ENCODE measurements at regions not wholly inside any gene's neighbourhood (a gene's known extent, or its start where the extent isn't known, plus 50 kb on each side); places are given as distances from the start of the nearest gene placed in this dataset.
"Not testable (repeated sequence)": the region's sequence is repeated elsewhere in the genome, so short reads cannot be mapped to it uniquely, and the experiment has no call there.

DNA sequence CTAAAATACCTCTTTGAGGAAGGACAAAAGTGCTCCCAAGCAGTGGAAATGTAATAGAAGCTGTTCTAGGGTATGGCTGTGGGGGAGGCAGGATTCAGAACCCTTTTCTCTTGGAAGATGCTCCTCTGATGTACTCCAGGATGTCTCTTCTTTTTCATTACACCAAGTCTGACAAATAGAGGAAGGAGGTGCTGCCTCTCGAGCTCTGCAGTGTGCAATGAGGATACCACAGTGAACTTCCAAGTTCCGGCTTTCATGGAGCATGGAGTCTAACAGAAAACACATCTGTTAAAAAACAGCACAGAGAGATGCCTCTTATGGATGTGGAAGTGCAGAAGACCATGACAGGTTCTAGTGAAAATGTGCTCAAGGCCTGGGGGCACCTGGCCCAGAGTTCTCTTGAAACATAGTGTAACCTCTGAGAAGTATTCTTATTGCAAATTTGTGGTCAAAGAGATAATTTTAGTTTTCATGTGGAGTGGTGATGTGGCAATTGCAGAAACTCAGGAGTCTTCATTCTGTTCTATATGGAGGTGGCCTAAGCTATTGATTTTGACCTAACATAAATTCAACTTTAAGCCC lies 362.0 kb upstream of the CITED2 start:
- TF ChIP-seq, protein P1, sequence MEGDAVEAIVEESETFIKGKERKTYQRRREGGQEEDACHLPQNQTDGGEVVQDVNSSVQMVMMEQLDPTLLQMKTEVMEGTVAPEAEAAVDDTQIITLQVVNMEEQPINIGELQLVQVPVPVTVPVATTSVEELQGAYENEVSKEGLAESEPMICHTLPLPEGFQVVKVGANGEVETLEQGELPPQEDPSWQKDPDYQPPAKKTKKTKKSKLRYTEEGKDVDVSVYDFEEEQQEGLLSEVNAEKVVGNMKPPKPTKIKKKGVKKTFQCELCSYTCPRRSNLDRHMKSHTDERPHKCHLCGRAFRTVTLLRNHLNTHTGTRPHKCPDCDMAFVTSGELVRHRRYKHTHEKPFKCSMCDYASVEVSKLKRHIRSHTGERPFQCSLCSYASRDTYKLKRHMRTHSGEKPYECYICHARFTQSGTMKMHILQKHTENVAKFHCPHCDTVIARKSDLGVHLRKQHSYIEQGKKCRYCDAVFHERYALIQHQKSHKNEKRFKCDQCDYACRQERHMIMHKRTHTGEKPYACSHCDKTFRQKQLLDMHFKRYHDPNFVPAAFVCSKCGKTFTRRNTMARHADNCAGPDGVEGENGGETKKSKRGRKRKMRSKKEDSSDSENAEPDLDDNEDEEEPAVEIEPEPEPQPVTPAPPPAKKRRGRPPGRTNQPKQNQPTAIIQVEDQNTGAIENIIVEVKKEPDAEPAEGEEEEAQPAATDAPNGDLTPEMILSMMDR (conservative IDR thresholded peaks at IDR 0.05): no peak
- Mint-ChIP-seq H3K27ac (ENCODE audit: unreplicated experiment) (peak overlapping the region; percentile 93), H3K27me3 (ENCODE audit: low read depth) (no peaks in the 10 kb centered on the region), H3K4me1 (peaks cover 46% of the 10 kb centered on the region), H3K4me3 (peak overlapping the region; percentile 9), H3K9me3 (peaks cover 13% of the 10 kb centered on the region), H3K36me3 (ENCODE audit: low read depth) (peaks cover 3% of the 10 kb centered on the region)
- no peak for DNase-seq (ENCODE audit: low read depth, low spot score)

DNA sequence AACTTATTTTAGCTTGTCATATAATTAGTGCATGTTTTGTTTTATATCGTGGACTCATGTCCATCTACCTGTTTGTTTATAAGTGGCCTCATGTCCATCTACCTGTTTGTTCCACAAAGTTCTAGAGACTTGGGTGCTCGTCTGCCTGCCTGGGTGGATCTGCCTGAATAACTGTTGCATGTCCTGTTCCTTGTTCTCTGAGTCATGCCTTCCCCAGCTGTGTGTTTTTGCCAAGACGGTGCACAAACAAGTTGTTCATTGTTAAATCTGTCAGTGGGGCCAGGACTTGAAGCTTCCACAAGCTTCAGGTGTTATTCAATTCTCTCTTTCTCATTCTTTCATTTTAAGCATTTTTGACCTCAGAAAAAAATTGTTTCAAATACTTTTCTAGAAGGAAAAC lies 358.0 kb upstream of the CITED2 start:
- Mint-ChIP-seq H3K27ac (ENCODE audit: unreplicated experiment) (no peak overlapping the region), H3K4me1 (peaks cover 43% of the 10 kb centered on the region), H3K9me3 (peaks cover 5% of the 10 kb centered on the region), H3K36me3 (ENCODE audit: low read depth) (peaks cover 3% of the 10 kb centered on the region), H3K4me3 (no peak overlapping the region), H3K27me3 (ENCODE audit: low read depth) (no peaks in the 10 kb centered on the region)
- TF ChIP-seq, protein P1 (conservative IDR thresholded peaks at IDR 0.05): no peak
- DNase-seq (ENCODE audit: low read depth, low spot score): no peak

DNA sequence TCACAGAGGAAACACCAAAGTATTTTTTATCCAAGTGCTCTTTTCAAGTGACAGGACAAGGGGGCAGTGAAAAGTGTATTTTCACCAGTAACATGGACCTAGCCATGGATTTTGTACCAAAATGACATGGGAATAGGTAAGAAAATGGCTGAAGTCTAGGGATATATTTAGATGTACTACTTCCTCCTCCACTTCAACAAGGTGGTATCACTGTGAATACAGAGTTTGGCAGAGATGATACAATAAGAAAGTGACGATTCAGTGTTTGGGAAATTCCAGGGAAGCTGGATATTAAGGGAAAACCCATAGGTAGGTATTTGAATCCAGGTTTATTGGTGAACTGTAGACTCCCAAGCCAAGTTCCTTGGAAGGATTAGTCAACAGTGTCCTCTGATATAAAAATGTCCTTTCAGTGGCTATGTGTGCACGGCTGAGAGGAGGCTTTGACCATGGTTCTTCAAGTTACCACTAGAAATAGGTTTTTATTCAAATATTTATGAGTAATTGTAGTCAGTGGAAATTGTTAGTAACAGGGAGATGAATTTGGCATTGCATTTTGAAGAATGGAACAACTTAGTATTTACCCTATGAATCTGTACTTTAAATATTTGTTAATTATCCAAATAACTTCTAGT lies 356.0 kb upstream of the CITED2 start:
- no peak for DNase-seq (ENCODE audit: low read depth, low spot score)
- TF ChIP-seq, protein P1 (conservative IDR thresholded peaks at IDR 0.05): no peak
- peaks cover 27% of the 10 kb centered on the region for H3K4me1 Mint-ChIP-seq
- H3K4me3 Mint-ChIP-seq: no peak overlapping the region
- H3K36me3 Mint-ChIP-seq (ENCODE audit: low read depth): peaks cover 5% of the 10 kb centered on the region
- peaks cover 8% of the 10 kb centered on the region for H3K9me3 Mint-ChIP-seq
- no peaks in the 10 kb centered on the region for H3K27me3 Mint-ChIP-seq (ENCODE audit: low read depth)
- no peak overlapping the region for H3K27ac Mint-ChIP-seq (ENCODE audit: unreplicated experiment)

DNA sequence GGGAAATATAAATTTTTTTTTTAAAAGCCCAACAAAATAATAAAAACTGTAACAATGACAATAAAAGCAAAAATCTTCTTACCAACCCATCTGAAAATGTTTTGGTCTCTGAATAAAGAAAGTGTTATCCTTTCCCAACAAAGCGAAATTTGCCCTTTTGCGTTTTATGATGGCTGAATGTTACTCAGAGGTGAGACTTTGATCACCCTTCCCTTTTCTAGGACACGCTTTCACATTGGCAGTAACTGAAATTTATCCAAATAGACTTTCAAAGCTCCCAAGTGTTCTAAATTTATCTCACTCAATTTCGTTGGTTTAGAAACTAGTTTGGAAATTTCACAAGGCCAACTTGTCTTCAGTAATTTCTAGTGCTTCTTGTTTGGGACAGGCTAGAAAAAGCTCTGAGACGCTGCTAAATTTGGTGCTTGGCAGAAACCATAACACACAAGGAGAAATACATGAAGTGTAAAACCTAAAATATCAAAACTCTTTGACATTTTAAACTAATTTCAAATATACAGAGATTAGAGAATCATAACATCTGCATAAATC lies 354.5 kb upstream of the CITED2 start:
- H3K4me1 Mint-ChIP-seq: peaks cover 22% of the 10 kb centered on the region
- H3K27ac Mint-ChIP-seq (ENCODE audit: unreplicated experiment): no peak overlapping the region

DNA sequence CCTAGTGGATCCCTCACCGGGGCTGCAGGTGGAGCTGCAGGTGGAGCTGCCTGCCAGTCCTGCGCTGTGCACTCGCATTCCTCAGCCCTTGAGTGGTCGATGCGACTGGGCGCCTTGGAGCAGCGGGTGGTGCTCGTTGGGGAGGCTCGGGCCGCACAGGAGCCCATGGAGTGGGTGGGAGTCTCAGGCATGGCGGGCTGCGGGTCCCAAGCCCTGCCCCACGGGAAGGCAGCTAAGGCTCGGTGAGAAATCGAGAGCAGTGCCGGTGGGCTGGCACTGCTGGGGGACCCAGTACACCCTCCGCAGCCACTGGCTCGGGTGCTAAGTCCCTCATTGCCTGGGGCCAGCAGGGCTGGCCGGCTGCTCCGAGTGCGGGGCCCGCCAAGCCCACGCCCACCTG lies 351.8 kb upstream of the CITED2 start:
- not testable (repeated sequence) for H3K9me3 Mint-ChIP-seq
- peaks cover 10% of the 10 kb centered on the region for H3K4me1 Mint-ChIP-seq

More for the DNA sequence above, 354.5 kb upstream of the CITED2 start:
- no peak for DNase-seq (ENCODE audit: low read depth, low spot score)
- H3K9me3 Mint-ChIP-seq: peaks cover 11% of the 10 kb centered on the region
- TF ChIP-seq, protein P1 (conservative IDR thresholded peaks at IDR 0.05): no peak
- H3K27me3 Mint-ChIP-seq (ENCODE audit: low read depth): no peaks in the 10 kb centered on the region
- H3K4me3 Mint-ChIP-seq: no peak overlapping the region
- peaks cover 5% of the 10 kb centered on the region for H3K36me3 Mint-ChIP-seq (ENCODE audit: low read depth)

DNA sequence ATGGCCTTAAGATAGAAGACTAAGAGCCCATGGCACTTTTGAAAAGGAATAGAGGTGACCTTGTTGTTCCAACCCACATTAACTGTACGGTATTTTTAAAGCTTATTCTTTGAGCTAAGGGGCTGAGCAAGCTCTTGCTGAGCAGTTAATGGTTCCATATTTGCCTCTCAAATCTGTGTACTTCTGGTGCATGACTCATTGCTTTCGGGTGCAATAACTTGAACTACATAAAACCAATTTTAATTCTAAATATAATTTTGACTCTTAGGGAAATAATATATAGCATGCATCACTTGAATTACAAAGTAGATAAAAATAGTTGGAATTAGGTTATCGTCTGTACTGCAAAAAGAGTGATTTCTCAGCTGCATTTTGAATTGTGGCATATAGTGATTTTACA lies 348.1 kb upstream of the CITED2 start:
- peaks cover 6% of the 10 kb centered on the region for H3K4me1 Mint-ChIP-seq
- TF ChIP-seq, protein P1 (conservative IDR thresholded peaks at IDR 0.05): no peak
- H3K9me3 Mint-ChIP-seq: peaks cover 6% of the 10 kb centered on the region
- H3K4me3 Mint-ChIP-seq: no peak overlapping the region
- DNase-seq (ENCODE audit: low read depth, low spot score): no peak
- H3K27me3 Mint-ChIP-seq (ENCODE audit: low read depth): no peaks in the 10 kb centered on the region
- H3K36me3 Mint-ChIP-seq (ENCODE audit: low read depth): peaks cover 9% of the 10 kb centered on the region
- H3K27ac Mint-ChIP-seq (ENCODE audit: unreplicated experiment): no peak overlapping the region

More for the DNA sequence above, 351.8 kb upstream of the CITED2 start:
- not testable (repeated sequence) for H3K27ac Mint-ChIP-seq (ENCODE audit: unreplicated experiment); H3K36me3 Mint-ChIP-seq (ENCODE audit: low read depth); H3K4me3 Mint-ChIP-seq; H3K27me3 Mint-ChIP-seq (ENCODE audit: low read depth); DNase-seq (ENCODE audit: low read depth, low spot score)

All from neural crest cell (in vitro differentiated cells).